CD4-positive, alpha-beta T cell treated with Interleukin-1 beta for 1 hour (primary cell): ENCODE measurements at regions not wholly inside any gene's neighbourhood (a gene's known extent, or its start where the extent isn't known, plus 50 kb on each side); places are given as distances from the start of the nearest gene placed in this dataset.

ENCODE experiments used
- DNase-seq, 2 donors: peaks; one replicate each; pipeline ENCODE4 v3.0.0-alpha.2; 2020 to 2022

GRCh38 chr16:63982110-63982509 lies 1139.8 kb downstream of the CDH11 start:
- DNase-seq: no peak

DNA sequence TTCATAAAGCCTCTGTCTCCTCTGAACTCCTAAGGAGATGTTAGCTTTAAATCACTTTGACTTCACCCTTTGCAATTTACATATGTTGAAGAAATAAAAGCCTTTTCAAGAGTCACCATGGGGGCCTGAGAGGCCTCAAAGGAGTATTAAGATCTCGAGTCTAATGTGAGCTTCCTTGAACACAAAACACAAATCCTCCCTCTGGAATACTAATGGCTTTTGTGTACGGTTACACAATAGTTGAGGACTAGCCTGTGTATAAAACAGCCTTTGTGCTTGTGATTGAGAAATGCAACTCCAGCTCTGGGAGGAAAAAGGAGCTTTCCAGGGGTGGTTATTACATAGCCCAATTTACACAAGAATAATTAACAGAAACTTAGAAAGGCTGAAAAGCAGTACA lies 1140.2 kb downstream of the CDH11 start:
- DNase-seq: no peak

- no peak for DNase-seq
These were observed 1141.1 kb downstream of the CDH11 start for GRCh38 chr16:63980763-63981162.

DNA sequence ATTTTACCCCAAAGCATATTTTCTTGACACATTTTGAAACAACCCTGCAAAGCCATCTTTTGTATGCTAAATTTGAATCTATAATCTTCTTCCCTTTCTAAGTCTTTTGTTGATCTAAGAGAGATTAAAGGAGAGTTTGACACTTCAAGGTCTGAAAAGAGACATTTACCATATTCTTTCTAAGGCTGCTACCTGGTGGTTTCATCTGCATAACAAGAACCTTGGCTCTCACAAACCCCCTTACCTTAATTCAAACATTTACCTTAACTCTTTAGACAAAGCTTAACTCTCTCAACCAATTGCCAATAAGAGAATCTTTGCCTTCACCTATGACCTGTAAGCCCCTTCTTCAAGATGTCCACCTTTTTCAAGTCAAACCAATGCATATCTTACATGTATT lies 1143.6 kb downstream of the CDH11 start:
- no peak for DNase-seq

- no peak for DNase-seq
These were observed 1145.5 kb downstream of the CDH11 start for GRCh38 chr16:63976345-63976744.

DNA sequence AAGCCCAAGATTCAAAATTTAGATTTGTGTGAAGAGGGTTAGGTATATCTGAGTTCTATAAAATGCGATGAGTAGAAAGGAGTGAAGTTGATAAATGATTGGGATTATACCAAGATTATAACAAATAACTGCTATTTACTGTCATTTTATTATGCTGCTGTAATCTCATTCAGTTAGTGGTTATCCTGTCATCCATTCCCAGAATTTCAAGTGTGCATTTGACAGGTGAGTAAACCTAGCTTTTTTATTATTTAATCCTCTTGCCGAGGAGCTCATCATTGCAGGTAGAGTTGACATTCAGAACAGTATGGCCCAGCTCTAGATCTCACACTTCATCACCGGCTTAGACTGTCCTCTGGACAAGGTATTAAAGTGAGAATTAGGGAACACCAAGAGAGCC lies 1146.2 kb downstream of the CDH11 start:
- no peak for DNase-seq

- no peak for DNase-seq
These were observed 1153.9 kb downstream of the CDH11 start for GRCh38 chr16:63967966-63968365.

- no peak for DNase-seq
These were observed 1161.5 kb downstream of the CDH11 start for GRCh38 chr16:63960321-63960720.

GRCh38 chr16:63947022-63947421 lies 1174.8 kb downstream of the CDH11 start:
- DNase-seq: no peak

- no peak for DNase-seq
These were observed 1176.1 kb downstream of the CDH11 start for GRCh38 chr16:63945806-63946205.

DNA sequence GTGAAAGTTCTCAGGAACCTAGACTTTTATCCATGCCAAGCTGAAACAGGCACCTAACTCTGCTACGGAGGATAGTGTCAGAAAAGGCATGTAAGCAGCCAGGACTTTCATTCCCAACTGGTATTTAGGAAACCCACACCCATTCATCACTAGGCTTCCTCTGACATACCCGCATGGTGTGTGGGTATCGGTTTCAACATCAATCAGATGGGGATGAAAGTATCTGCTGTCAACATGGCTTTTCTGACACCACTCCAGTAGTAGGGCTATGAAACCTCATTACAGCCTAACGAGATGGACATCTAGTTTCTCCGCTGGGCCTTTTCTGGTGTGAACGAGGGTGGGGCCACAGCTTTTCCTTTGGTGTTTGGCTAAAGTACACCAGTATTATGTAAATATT lies 1178.3 kb downstream of the CDH11 start:
- no peak for DNase-seq

- DNase-seq: no peak
These were observed 1183.2 kb downstream of the CDH11 start for GRCh38 chr16:63938661-63939060.

GRCh38 chr16:63933841-63934240 lies 1188.0 kb downstream of the CDH11 start:
- DNase-seq: no peak

- DNase-seq: no peak
These were observed 1193.4 kb downstream of the CDH11 start for GRCh38 chr16:63928421-63928820.

DNA sequence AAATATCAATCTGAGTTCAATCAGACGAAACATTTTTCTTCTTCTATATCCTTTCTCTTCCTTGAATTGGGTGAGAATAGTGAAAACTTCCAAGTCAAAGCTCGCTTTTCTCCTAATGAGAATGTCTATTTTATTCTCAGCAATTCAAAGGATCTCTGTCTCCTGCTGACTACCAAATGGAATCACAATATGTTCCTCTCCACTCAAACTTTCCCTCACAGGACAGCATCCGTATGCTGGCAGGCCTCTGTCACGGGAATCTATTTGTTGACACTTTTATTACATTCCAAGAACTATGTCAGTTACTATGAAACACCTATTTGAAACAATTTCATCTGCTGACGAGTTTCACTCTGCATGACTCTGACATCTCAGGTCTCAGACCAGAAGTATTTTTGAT lies 1196.6 kb downstream of the CDH11 start:
- DNase-seq: no peak

DNA sequence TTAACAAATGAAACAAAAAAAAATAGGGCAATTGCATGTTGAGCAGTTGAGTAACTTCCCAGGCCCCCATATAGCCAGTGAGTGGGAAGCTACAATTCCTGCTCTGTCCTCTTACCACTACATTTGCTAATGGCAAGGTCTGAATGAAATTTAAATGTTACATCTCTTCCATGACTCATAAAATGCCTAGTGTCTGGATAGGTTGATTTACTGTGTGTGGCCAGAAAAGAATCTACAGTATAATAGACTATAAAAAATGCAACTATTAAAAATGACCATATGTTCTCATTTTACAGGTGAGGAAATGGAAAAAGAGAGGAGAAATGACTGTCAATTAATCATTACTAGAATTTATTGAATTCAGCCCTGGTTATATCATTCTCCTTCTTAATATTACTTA lies 1199.3 kb downstream of the CDH11 start:
- no peak for DNase-seq

DNA sequence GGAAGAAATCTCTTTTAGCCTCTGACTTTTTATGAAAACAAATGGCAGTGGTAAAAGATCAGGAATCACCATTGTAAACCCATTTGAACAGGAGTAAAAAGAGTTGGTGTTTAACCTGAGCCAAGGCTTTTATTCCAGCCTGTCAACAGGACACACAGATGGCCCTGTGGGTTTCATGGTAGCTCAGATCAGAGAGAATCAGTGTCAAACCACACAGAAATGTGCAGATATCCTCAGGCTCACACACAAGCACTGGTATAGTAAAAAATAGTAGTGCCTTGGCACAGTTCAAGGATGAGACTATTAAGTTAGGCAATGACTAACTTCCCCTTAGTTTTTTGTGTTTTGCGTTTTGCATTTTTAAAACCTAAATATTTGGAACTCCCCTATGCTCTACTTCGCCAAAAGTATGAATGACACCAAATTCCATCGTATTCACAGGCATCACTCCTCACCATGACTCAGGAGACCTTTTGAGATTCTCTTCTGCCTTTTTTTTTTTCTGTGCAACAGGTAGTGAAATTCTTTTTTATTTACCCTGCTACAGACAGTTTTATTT lies 1200.0 kb downstream of the CDH11 start:
- DNase-seq: no peak

- DNase-seq: no peak
These were observed 1208.6 kb downstream of the CDH11 start for GRCh38 chr16:63913290-63913689.

DNA sequence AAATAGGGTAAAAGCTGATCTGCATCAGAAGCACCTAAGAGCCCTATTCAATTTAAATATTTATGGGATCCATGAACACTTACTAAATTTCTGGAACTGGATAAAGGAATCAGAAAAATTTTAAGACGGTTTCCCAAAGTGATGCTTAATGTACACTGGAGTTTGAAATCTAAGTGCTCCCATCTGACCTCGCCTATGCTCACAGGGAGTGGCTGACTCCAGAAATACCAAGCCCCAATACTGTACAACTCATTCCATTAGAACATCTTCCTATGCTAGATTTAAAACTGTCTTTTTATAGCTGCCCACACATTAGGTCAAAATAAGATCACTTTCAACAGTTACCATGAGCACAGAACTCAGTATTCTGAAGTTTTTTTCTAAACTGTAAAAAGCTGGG lies 1214.6 kb downstream of the CDH11 start:
- no peak for DNase-seq

- DNase-seq: no peak
These were observed 1216.9 kb downstream of the CDH11 start for GRCh38 chr16:63904930-63905329.

GRCh38 chr16:63904182-63904581 lies 1217.7 kb downstream of the CDH11 start:
- DNase-seq: no peak

DNA sequence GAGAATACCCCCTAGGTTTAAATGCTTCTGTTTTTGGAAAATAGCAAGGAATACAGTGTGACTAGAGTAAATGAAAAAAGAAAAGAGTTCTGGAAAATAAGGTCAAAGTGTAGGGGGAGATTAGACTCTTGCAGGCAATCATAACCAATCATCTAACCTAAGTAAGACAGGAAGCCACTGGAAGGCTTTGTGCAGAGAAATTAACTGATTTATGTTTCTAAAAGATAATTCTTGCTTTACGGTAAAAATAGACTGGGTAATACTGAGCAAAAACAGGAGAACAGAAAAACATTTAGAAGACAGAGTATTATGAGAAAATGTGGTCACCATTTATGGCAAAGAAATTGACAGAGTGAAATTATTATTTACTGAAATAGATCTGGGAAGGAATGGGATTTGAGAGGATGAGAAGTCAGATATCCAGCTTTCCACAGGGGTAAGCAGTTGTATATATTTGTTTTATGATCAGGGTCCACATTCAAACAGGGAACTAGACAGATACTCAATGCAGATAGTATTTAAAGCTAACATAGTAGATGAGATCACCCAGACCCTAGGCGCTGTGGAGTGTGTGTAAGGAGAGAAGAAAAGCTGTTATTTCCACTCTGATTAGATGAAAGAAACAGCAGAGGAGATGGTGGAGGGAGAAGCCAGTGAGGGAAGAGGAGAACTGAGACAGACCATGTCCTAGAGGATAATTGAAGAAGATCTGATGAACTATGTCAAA lies 1225.3 kb downstream of the CDH11 start:
- DNase-seq: no peak

- DNase-seq: no peak
These were observed 1231.1 kb downstream of the CDH11 start for GRCh38 chr16:63890723-63891122.

GRCh38 chr16:63890081-63890480 lies 1231.8 kb downstream of the CDH11 start:
- no peak for DNase-seq

DNA sequence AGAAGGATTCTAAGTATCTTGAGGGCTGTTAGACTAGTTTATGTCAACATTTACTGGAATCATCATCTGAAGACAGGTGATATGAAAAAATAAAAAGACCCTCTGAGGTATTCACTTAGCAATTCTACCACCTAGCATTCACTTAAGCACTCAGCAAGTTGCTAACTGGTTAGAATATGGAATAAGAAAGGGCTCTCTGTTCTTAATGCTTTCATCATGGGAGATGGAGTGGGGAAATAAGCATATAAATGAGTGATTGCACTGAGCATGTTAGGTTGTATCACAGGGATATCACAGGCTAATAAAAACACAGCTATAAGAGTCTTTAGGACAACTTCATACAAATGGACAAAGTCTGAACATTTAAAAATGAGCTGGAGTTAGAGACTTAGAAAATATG lies 1238.8 kb downstream of the CDH11 start:
- DNase-seq: no peak
